HCT116 (cell line): ENCODE measurements at regions not wholly inside any gene's neighbourhood (a gene's known extent, or its start where the extent isn't known, plus 50 kb on each side); places are given as distances from the start of the nearest gene placed in this dataset.

Experiments
- ATAC-seq: fragments of 200-7000 bp; cut with Tn5 transposase; 2 replicates; pipeline ENCODE4 v1.9.1; 2020; ENCODE audit warnings: mild to moderate bottlenecking, moderate library complexity
- BruUV-seq: library from RNA; stranded (reverse); fragments of 400-500 nt; replicated peaks from 2 replicates; lab custom pipeline; 2021; lab: Mats Ljungman, UMichigan
- CTCF ChIA-PET: fragments of 300-600 bp; sonication (Branson Sonifier 250); formaldehyde crosslinking; loops from one replicate; lab custom pipeline; 2021; ENCODE audit warnings: antibody characterized with exemption; lab: Charles Lee
- POLR2A ChIA-PET: fragments of 300-600, 350-600 bp; sonication (Branson Sonifier 250); formaldehyde crosslinking; loops from one replicate; lab custom pipeline; 2021; ENCODE audit warnings: antibody characterized with exemption; lab: Charles Lee
- RAD21 ChIA-PET, 2 experiments: fragments of 300-600 bp; sonication (Branson Sonifier 250); formaldehyde crosslinking; loops; one replicate each; lab custom pipeline; 2023; ENCODE audit warnings: low total read pairs in 2 of 2; ENCODE audit not compliant: uncharacterized antibody in 2 of 2, unreplicated experiment in 2 of 2, low non-redundant PET in 1 of 2; lab: Charles Lee
- DNase-seq: peaks from one replicate; pipeline ENCODE4 v3.0.0-alpha.2; 2010; ENCODE audit warnings: low read depth, low spot score
- H2AFZ ChIP-seq: fragments of 200-600 bp; shearing (Covaris generic), sonication (generic); 2 replicates; pipeline ENCODE4 v1.6.1; 2017; ENCODE audit warnings: low read depth, mixed run types, mixed read lengths, antibody characterized with exemption, low read length; ENCODE audit not compliant: poor library complexity, severe bottlenecking
- H3K27ac ChIP-seq: 2 replicates; pipeline ENCODE4 v1.5.1; 2012; ENCODE audit warnings: low read depth, low read length
- H3K27me3 ChIP-seq: fragments of 200-600 bp; sonication (generic); 2 replicates; pipeline ENCODE4 v1.6.1; 2016; ENCODE audit warnings: mixed run types, low read length, mixed read lengths; ENCODE audit not compliant: insufficient read depth
- H3K36me3 ChIP-seq, 2 experiments: fragments of 200-500 bp in 1 of 2; fragments of 200-600 bp in 1 of 2; sonication (Bioruptor generic) in 1 of 2; sonication (generic) in 1 of 2; 2 replicates each; pipeline versions ENCODE4 v1.5.1 to v1.6.1; 2014 to 2016; ENCODE audit warnings: low read length in 2 of 2, inconsistent platforms in 1 of 2, mixed read lengths in 1 of 2, mixed run types in 1 of 2; ENCODE audit not compliant: insufficient read depth in 2 of 2, control insufficient read depth in 1 of 2
- H3K4me1 ChIP-seq, 2 experiments: fragments of 200-600 bp in 1 of 2; sonication (generic) in 1 of 2; 2 replicates each; pipeline versions ENCODE4 v1.5.1 to v1.6.1; 2012 to 2017; ENCODE audit warnings: low read length in 2 of 2, inconsistent platforms in 1 of 2, mild to moderate bottlenecking in 1 of 2, mixed read lengths in 1 of 2, mixed run types in 1 of 2, moderate library complexity in 1 of 2; ENCODE audit not compliant: insufficient read depth in 2 of 2, control insufficient read depth in 1 of 2
- H3K4me2 ChIP-seq: fragments of 200-600 bp; sonication (generic); 2 replicates; pipeline ENCODE4 v1.6.1; 2017; ENCODE audit warnings: mixed run types, low read length, mixed read lengths
- H3K4me3 ChIP-seq, 2 experiments: fragments of 200-600 bp in 1 of 2; sonication (generic) in 1 of 2; replicated peaks in 1 of 2; 2 replicates each; pipeline ENCODE4 v1.5.1; 2011 to 2016; ENCODE audit warnings: low read length in 2 of 2, control low read depth in 1 of 2, low read depth in 1 of 2, mild to moderate bottlenecking in 1 of 2, mixed read lengths in 1 of 2, mixed run types in 1 of 2
- H3K79me2 ChIP-seq: fragments of 200-600 bp; sonication (generic); 2 replicates; pipeline ENCODE4 v1.6.1; 2017; ENCODE audit warnings: mild to moderate bottlenecking, mixed run types, low read length, moderate library complexity, mixed read lengths; ENCODE audit not compliant: insufficient read depth
- H3K9ac ChIP-seq: fragments of 200-600 bp; sonication (generic); 2 replicates; pipeline ENCODE4 v1.6.1; 2016; ENCODE audit warnings: low read length, mixed read lengths
- H3K9me2 ChIP-seq: fragments of 200-600 bp; sonication (generic), shearing (Covaris generic); 2 replicates; pipeline ENCODE4 v1.6.1; 2017; ENCODE audit warnings: mixed run types, mild to moderate bottlenecking, moderate library complexity; ENCODE audit not compliant: insufficient read depth
- H3K9me3 ChIP-seq, 2 experiments: fragments of 200-500 bp in 1 of 2; fragments of 200-600 bp in 1 of 2; sonication (Bioruptor generic) in 1 of 2; sonication (generic) in 1 of 2; 2 replicates each; pipeline ENCODE4 v1.6.1; 2014 to 2017; ENCODE audit warnings: low read length in 2 of 2, mixed read lengths in 2 of 2, inconsistent platforms in 1 of 2, low read depth in 1 of 2, mild to moderate bottlenecking in 1 of 2, mixed run types in 1 of 2, moderate library complexity in 1 of 2; ENCODE audit not compliant: control insufficient read depth in 1 of 2, insufficient read depth in 1 of 2
- H4K20me1 ChIP-seq: fragments of 200-600 bp; sonication (generic), shearing (Covaris generic); 2 replicates; pipeline ENCODE4 v1.6.1; 2017; ENCODE audit warnings: mixed run types, mild to moderate bottlenecking, moderate library complexity; ENCODE audit not compliant: insufficient read depth
- CEBPB ChIP-seq: IDR thresholded peaks from 2 replicates; pipeline ENCODE4 v1.6.1; 2012; ENCODE audit warnings: low read depth
- EZH2 ChIP-seq: fragments of 200-600 bp; sonication (generic); IDR thresholded peaks from 2 replicates; pipeline ENCODE4 v1.6.1; 2017; ENCODE audit warnings: antibody characterized with exemption, mixed run types
- FOSL1 ChIP-seq: IDR thresholded peaks from 2 replicates; pipeline ENCODE4 v1.6.1; 2012; ENCODE audit warnings: low read depth
- RAD21 ChIP-seq: IDR thresholded peaks from 2 replicates; pipeline ENCODE4 v1.6.1; 2012; ENCODE audit warnings: low read depth, mild to moderate bottlenecking
- SIN3A ChIP-seq: IDR thresholded peaks from 2 replicates; pipeline ENCODE4 v1.6.1; 2012; ENCODE audit warnings: low read depth
- SP1 ChIP-seq: IDR thresholded peaks from 2 replicates; pipeline ENCODE4 v1.6.1; 2012; ENCODE audit warnings: low read depth
- intact Hi-C: fragments of 100-400 bp; cut with micrococcal nuclease; formaldehyde crosslinking; loops from 2 replicates; pipeline ENCODE4 v1.10.0; 2022
- TF ChIP-seq, protein P1 (sequence below): IDR thresholded peaks from 2 replicates; pipeline ENCODE4 v1.6.1; 2012

DNA sequence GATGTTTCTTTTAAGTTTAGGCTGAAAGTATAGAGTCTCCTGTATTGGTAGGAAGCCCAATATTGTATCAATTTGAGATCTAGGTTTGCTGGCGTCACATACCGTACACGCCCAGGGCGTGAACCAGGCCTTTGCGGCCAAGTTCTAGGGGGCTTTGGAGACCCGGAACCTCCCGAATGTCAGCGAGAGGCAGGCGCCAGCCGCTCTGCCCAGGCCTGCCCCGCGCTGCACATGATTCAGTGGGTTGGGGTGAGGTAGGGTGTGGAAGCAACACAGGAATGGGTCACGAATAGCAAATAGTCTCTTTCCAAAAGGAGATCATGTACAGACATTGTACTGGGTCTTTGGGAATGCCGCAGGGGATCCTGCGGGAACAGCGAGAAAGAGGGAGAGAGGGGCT is 195.7 kb upstream of the FAT1 start:
- H4K20me1 ChIP-seq: no peaks in the 10 kb centered on the region
- no peaks in the 10 kb centered on the region for H3K79me2 ChIP-seq
- H3K4me1 ChIP-seq: peaks cover 11 to 37% of the 10 kb centered on the region in 2 experiments
- no peak overlapping the region for H3K27ac ChIP-seq
- H3K4me3 ChIP-seq: no peak overlapping the region
- intact Hi-C loops: no loop called here
- no peak overlapping the region for H2AFZ ChIP-seq
- no peak for ATAC-seq
- POLR2A ChIA-PET: no interaction called here
- no peak overlapping the region for H3K9ac ChIP-seq
- H3K9me2 ChIP-seq: no peaks in the 10 kb centered on the region
- DNase-seq: no peak
- H3K36me3 ChIP-seq: no peaks in the 10 kb centered on the region
- H3K4me2 ChIP-seq: no peak overlapping the region
- no peaks in the 10 kb centered on the region for H3K9me3 ChIP-seq
- no peak for TF ChIP-seq FOSL1
- TF ChIP-seq, protein P1, sequence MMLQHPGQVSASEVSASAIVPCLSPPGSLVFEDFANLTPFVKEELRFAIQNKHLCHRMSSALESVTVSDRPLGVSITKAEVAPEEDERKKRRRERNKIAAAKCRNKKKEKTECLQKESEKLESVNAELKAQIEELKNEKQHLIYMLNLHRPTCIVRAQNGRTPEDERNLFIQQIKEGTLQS: no peak
- no TSS peak for BruUV-seq
- RAD21 ChIA-PET: no interaction called here
- H3K27me3 ChIP-seq: no peaks in the 10 kb centered on the region
- CTCF ChIA-PET: no interaction called here

DNA sequence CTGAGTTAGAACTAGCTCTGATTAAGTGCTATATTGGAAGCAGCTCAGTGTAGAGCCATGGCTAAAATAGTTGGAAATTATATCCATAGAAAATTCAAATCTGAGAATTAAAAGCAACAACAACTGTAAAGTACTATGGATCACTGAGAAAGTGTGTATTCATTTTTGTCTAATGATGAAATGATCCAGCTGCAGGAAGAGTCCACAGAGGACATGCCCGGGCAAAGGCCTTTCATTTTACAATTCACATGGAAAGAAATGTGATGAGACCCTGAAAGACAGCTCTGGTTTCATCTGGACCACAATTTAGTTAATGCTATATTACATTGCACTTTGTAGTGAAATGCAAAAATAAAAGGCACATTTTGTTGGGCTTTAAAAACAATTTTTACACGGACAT is 196.8 kb upstream of the FAT1 start:
- H2AFZ ChIP-seq: peak overlapping the region; percentile 27
- H3K4me1 ChIP-seq: peaks cover 18 to 41% of the 10 kb centered on the region in 2 experiments
- intact Hi-C loops: no loop called here
- no TSS peak for BruUV-seq
- ChIA-PET POLR2A (interaction anchor here (1.7 kb wide), 1 partner anchor 9 kb away, joined by 4 read pairs; no protein-coding TSS in a partner anchor), RAD21 (no interaction called here), CTCF (no interaction called here)
- H3K27me3 ChIP-seq: no peaks in the 10 kb centered on the region
- H3K9ac ChIP-seq: no peak overlapping the region
- ATAC-seq (no peak), DNase-seq (no peak)
- H3K79me2 ChIP-seq: no peaks in the 10 kb centered on the region
- TF ChIP-seq RAD21: no peak
- no peak for TF ChIP-seq EZH2
- TF ChIP-seq SP1: no peak
- peak; percentile 33; the same call in 1 of the 2 replicates for TF ChIP-seq CEBPB
- TF ChIP-seq FOSL1: no peak
- no peak for TF ChIP-seq SIN3A
- no peaks in the 10 kb centered on the region for H4K20me1 ChIP-seq
- H3K9me3 ChIP-seq: no peaks in the 10 kb centered on the region
- H3K4me2 ChIP-seq: no peak overlapping the region
- H3K36me3 ChIP-seq: no peaks in the 10 kb centered on the region
- H3K27ac ChIP-seq: no peak overlapping the region
- H3K9me2 ChIP-seq: no peaks in the 10 kb centered on the region
- H3K4me3 ChIP-seq: no peak overlapping the region
